ENCODE measurements at regions not wholly inside any gene's neighbourhood (a gene's known extent, or its start where the extent isn't known, plus 50 kb on each side); places are given as distances from the start of the nearest gene placed in this dataset.

- TF ChIP-seq PBX3 (IDR thresholded peaks at IDR 0.05) (no peak), KDM5A (IDR thresholded peaks at IDR 0.05) (no peak), JUNB (IDR thresholded peaks at IDR 0.05) (no peak)
- WGBS (ENCODE audit: missing lambda C conversion rate): 36% methylated on average over 4 of the region's 4 CpGs
- ChIA-PET CTCF (no interaction called here), POLR2A (no interaction called here)
- no peak overlapping the region for H3K4me3 ChIP-seq
- no peaks in the 10 kb centered on the region for H3K9me3 ChIP-seq
- H3K4me1 ChIP-seq: no peaks in the 10 kb centered on the region
- H3K27ac ChIP-seq: no peak overlapping the region
- FAIRE-seq: no peak
- DNase-seq (ENCODE audit: low read depth in 1 of 2, low spot score in 1 of 2): no peak
- H3K4me2 ChIP-seq: no peak overlapping the region
- no peak for ATAC-seq
Observed at GRCh38 chr12:77734214-77734883, 96.3 kb upstream of the NAV3 start.

GRCh38 chr12:77728018-77728417 is 102.7 kb upstream of the NAV3 start:
- WGBS (ENCODE audit: missing lambda C conversion rate): 58% methylated on average over 2 of the region's 2 CpGs
- no peak for TF ChIP-seq SREBF2 (IDR thresholded peaks at IDR 0.05)
- no peak for TF ChIP-seq ZNF302 (CRISPR knock-in tag; IDR thresholded peaks at IDR 0.05)
- no peak for TF ChIP-seq PHF8 (IDR thresholded peaks at IDR 0.05; ENCODE audit: borderline replicate concordance, low read depth)
- no peak for TF ChIP-seq ELK1 (IDR thresholded peaks at IDR 0.05; ENCODE audit: low read depth, low read length)
- TF ChIP-seq POLR2AphosphoS2 (conservative IDR thresholded peaks at IDR 0.05; ENCODE audit: low read length): no peak
- TF ChIP-seq MYC (IDR thresholded peaks at IDR 0.05; ENCODE audit: borderline replicate concordance, low read length): no peak
- TF ChIP-seq FOSB (CRISPR knock-in tag; IDR thresholded peaks at IDR 0.05): no peak
- no peak for TF ChIP-seq CBX2 (IDR thresholded peaks at IDR 0.05; ENCODE audit: borderline replicate concordance, low read depth)
- no peak for TF ChIP-seq HDAC2 (IDR thresholded peaks at IDR 0.05)
- TF ChIP-seq BHLHE40 (IDR thresholded peaks at IDR 0.05; ENCODE audit: low read depth, low read length): no peak
- TF ChIP-seq MAX (IDR thresholded peaks at IDR 0.05): no peak
- H3K4me1 ChIP-seq: no peaks in the 10 kb centered on the region
- ATAC-seq (no peak), FAIRE-seq (no peak), DNase-seq (ENCODE audit: low read depth in 1 of 2, low spot score in 1 of 2) (no peak)
- H3K4me2 ChIP-seq: no peak overlapping the region
- H3K4me3 ChIP-seq: no peak overlapping the region
- H3K27ac ChIP-seq: no peak overlapping the region
- CTCF ChIA-PET: interaction anchor here (2.8 kb wide), 1 partner anchor 198 kb away, joined by 16 read pairs; no protein-coding TSS in a partner anchor
- no peaks in the 10 kb centered on the region for H3K9me3 ChIP-seq
- POLR2A ChIA-PET: no interaction called here

GRCh38 chr12:77727442-77728001 is 103.2 kb upstream of the NAV3 start:
- 42% methylated on average over 4 of the region's 4 CpGs for WGBS (ENCODE audit: missing lambda C conversion rate)
- H3K9me3 ChIP-seq: no peaks in the 10 kb centered on the region
- CTCF ChIA-PET: interaction anchor here (2.8 kb wide), 1 partner anchor 198 kb away, joined by 16 read pairs; no protein-coding TSS in a partner anchor
- no peak overlapping the region for H3K4me2 ChIP-seq
- no peak overlapping the region for H3K4me3 ChIP-seq
- no peaks in the 10 kb centered on the region for H3K4me1 ChIP-seq
- POLR2A ChIA-PET: no interaction called here
- H3K27ac ChIP-seq: no peak overlapping the region
- no peak for DNase-seq (ENCODE audit: low read depth in 1 of 2, low spot score in 1 of 2)
- no peak for ATAC-seq
- FAIRE-seq: no peak
- TF ChIP-seq TP53 (CRISPR knock-in tag; IDR thresholded peaks at IDR 0.05): no peak
- TF ChIP-seq MAFK (IDR thresholded peaks at IDR 0.05; ENCODE audit: partially characterized antibody): no peak
- TF ChIP-seq PBX3 (IDR thresholded peaks at IDR 0.05): no peak
- no peak for TF ChIP-seq NR3C1 (IDR thresholded peaks at IDR 0.05)
- TF ChIP-seq REST (IDR thresholded peaks at IDR 0.05): no peak
- TF ChIP-seq ATOH8 (CRISPR knock-in tag; IDR thresholded peaks at IDR 0.05; ENCODE audit: low read depth): no peak
- no peak for TF ChIP-seq BHLHE40 (IDR thresholded peaks at IDR 0.05; ENCODE audit: low read depth, low read length)
- no peak for TF ChIP-seq KDM5A (IDR thresholded peaks at IDR 0.05)
- no peak for TF ChIP-seq EHF (CRISPR knock-in tag; IDR thresholded peaks at IDR 0.05)
- TF ChIP-seq ESRRA (IDR thresholded peaks at IDR 0.05; ENCODE audit: borderline replicate concordance, low read length): no peak
- no peak for TF ChIP-seq SMC3 (IDR thresholded peaks at IDR 0.05)
- no peak for TF ChIP-seq HMGXB4 (CRISPR knock-in tag; IDR thresholded peaks at IDR 0.05; ENCODE audit: borderline replicate concordance)

Data from A549 (cell line).